ENCODE measurements at regions not wholly inside any gene's neighbourhood (a gene's known extent, or its start where the extent isn't known, plus 50 kb on each side); places are given as distances from the start of the nearest gene placed in this dataset.

DNA sequence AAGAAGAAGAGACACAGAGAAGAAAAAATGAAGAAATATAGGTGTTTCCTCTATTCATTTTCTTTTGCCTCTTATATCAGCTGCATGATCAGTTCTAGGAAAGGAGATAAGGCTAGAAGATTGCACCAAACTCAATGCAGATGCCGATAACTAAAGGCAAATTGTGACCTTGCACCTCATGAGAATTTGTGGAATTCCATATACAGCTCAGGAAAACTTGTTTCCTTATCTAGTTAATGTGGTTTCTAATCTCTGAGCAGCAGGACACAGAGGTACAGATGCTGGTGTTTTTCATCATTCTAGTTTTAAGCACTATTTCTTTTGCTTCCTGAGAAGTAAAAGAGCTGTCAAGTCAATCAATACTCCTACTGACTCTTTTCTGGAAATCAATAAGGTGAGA is 104.6 kb upstream of the NWD2 start:
- no peak for TF ChIP-seq CTCF (IDR thresholded peaks at IDR 0.05)
- TF ChIP-seq POLR2A (IDR thresholded peaks at IDR 0.05): no peak
- TF ChIP-seq EP300 (IDR thresholded peaks at IDR 0.05): no peak

All from stomach (tissue), 4 donors.